Vagina (tissue), 2 donors: ENCODE measurements at regions not wholly inside any gene's neighbourhood (a gene's known extent, or its start where the extent isn't known, plus 50 kb on each side); places are given as distances from the start of the nearest gene placed in this dataset.

Source experiments
- DNase-seq, 2 donors: peaks; one replicate each; pipeline ENCODE4 v3.0.0-alpha.2; 2017; ENCODE audit errors: extremely low spot score in 2 of 2
- H3K27ac ChIP-seq: fragments of 200-600 bp; sonication (generic); one replicate; pipeline ENCODE4 v1.5.1; 2019
- H3K27me3 ChIP-seq: fragments of 200-600 bp; sonication (generic); one replicate; pipeline ENCODE4 v1.5.1; 2019
- H3K36me3 ChIP-seq, 2 donors: fragments of 200-600 bp; sonication (generic); one replicate each; pipeline ENCODE4 v1.5.1; 2017 to 2019
- H3K4me1 ChIP-seq: fragments of 200-600 bp; sonication (generic); one replicate; pipeline ENCODE4 v1.5.1; 2019
- H3K4me3 ChIP-seq, 2 donors: fragments of 200-600 bp; sonication (generic); 1 replicate in 1 of 2; 2 replicates in 1 of 2; pipeline ENCODE4 v1.5.1; 2016 to 2019
- H3K9me3 ChIP-seq: fragments of 200-600 bp; sonication (generic); one replicate; pipeline ENCODE4 v1.5.1; 2019
- CTCF ChIP-seq, 3 experiments: fragments of 450-650 bp in 2 of 3; fragments of 200-600 bp in 1 of 3; sonication (generic) in 1 of 3; IDR thresholded peaks; one replicate each; pipeline ENCODE4 v1.5.1; 2017 to 2019; ENCODE audit warnings: antibody characterized with exemption in 3 of 3, mild to moderate bottlenecking in 2 of 3, moderate library complexity in 2 of 3
- POLR2A ChIP-seq, 2 donors: fragments of 450-650 bp; IDR thresholded peaks; one replicate each; pipeline ENCODE4 v1.6.1; 2017; ENCODE audit warnings: antibody characterized with exemption in 2 of 2, mild to moderate bottlenecking in 2 of 2, moderate library complexity in 2 of 2
- POLR2AphosphoS5 ChIP-seq, 2 donors: sonication (generic); formaldehyde crosslinking; IDR thresholded peaks; one replicate each; pipeline ENCODE4 v1.9.0; 2017; ENCODE audit warnings: antibody characterized with exemption in 2 of 2, mild to moderate bottlenecking in 2 of 2, low read depth in 1 of 2; ENCODE audit not compliant: insufficient read depth in 1 of 2
- intact Hi-C: fragments of 100-400 bp; cut with DNase I; formaldehyde crosslinking; loops from one replicate; pipeline ENCODE4 v1.15.1; 2023

GRCh38 chr20:17798601-17799000 lies 98.8 kb downstream of the BANF2 start:
- Histone ChIP-seq H3K27me3 (no peaks in the 10 kb centered on the region), H3K4me1 (peaks cover 26% of the 10 kb centered on the region), H3K9me3 (no peaks in the 10 kb centered on the region), H3K4me3 (no peak overlapping the region), H3K36me3 (no peaks in the 10 kb centered on the region), H3K27ac (no peak overlapping the region)
- no peak for DNase-seq
- TF ChIP-seq CTCF (IDR thresholded peaks at IDR 0.05) (no peak), POLR2A (IDR thresholded peaks at IDR 0.05) (no peak), POLR2AphosphoS5 (IDR thresholded peaks at IDR 0.05; ENCODE audit: insufficient read depth in 1 of 2, low read depth in 1 of 2) (no peak)
- intact Hi-C loops: loop anchor here (10.0 kb wide), 1 partner anchor 114 kb away; the partner anchor contains the start of gene RRBP1

GRCh38 chr20:17797579-17797978 lies 97.8 kb downstream of the BANF2 start:
- no peak overlapping the region for H3K27ac ChIP-seq
- intact Hi-C loops: loop anchor here (10.0 kb wide), 1 partner anchor 113 kb away; the partner anchor contains the start of gene RRBP1
- DNase-seq: no peak
- H3K4me3 ChIP-seq: no peak overlapping the region
- H3K27me3 ChIP-seq: no peaks in the 10 kb centered on the region
- H3K36me3 ChIP-seq: no peaks in the 10 kb centered on the region
- TF ChIP-seq POLR2AphosphoS5 (IDR thresholded peaks at IDR 0.05; ENCODE audit: insufficient read depth in 1 of 2, low read depth in 1 of 2) (no peak), POLR2A (IDR thresholded peaks at IDR 0.05) (no peak), CTCF (IDR thresholded peaks at IDR 0.05) (no peak)
- H3K4me1 ChIP-seq: peaks cover 26% of the 10 kb centered on the region
- no peaks in the 10 kb centered on the region for H3K9me3 ChIP-seq

- TF ChIP-seq CTCF (IDR thresholded peaks at IDR 0.05): no peak
- no peak for TF ChIP-seq POLR2A (IDR thresholded peaks at IDR 0.05)
- no peak for TF ChIP-seq POLR2AphosphoS5 (IDR thresholded peaks at IDR 0.05; ENCODE audit: insufficient read depth in 1 of 2, low read depth in 1 of 2)
- H3K4me1 ChIP-seq: peaks cover 26% of the 10 kb centered on the region
- no peak overlapping the region for H3K27ac ChIP-seq
- H3K9me3 ChIP-seq: no peaks in the 10 kb centered on the region
- no peaks in the 10 kb centered on the region for H3K27me3 ChIP-seq
- H3K36me3 ChIP-seq: no peaks in the 10 kb centered on the region
- DNase-seq: no peak
- no peak overlapping the region for H3K4me3 ChIP-seq
- intact Hi-C loops: loop anchor here (10.0 kb wide), 1 partner anchor 112 kb away; the partner anchor contains the start of gene RRBP1
These were observed 97.4 kb downstream of the BANF2 start for GRCh38 chr20:17797161-17797560.

- H3K27me3 ChIP-seq: no peaks in the 10 kb centered on the region
- H3K27ac ChIP-seq: peak overlapping the region; percentile 73
- no peaks in the 10 kb centered on the region for H3K36me3 ChIP-seq
- H3K4me3 ChIP-seq: no peak overlapping the region
- peak; percentile 31 to 44 for TF ChIP-seq POLR2AphosphoS5 (IDR thresholded peaks at IDR 0.05; ENCODE audit: insufficient read depth in 1 of 2, low read depth in 1 of 2)
- no peak for TF ChIP-seq CTCF (IDR thresholded peaks at IDR 0.05)
- intact Hi-C loops: loop anchor here (10.0 kb wide), 1 partner anchor 111 kb away; the partner anchor contains the start of gene RRBP1
- peaks cover 26% of the 10 kb centered on the region for H3K4me1 ChIP-seq
- DNase-seq: no peak
- no peaks in the 10 kb centered on the region for H3K9me3 ChIP-seq
These were observed 96.4 kb downstream of the BANF2 start for GRCh38 chr20:17796091-17796563.

GRCh38 chr20:17795501-17796071 lies 95.8 kb downstream of the BANF2 start:
- no peak overlapping the region for H3K4me3 ChIP-seq
- intact Hi-C loops: loop anchor here (10.0 kb wide), 1 partner anchor 111 kb away; the partner anchor contains the start of gene RRBP1
- H3K36me3 ChIP-seq: no peaks in the 10 kb centered on the region
- H3K27ac ChIP-seq: peak overlapping the region; percentile 73
- peaks cover 26% of the 10 kb centered on the region for H3K4me1 ChIP-seq
- H3K27me3 ChIP-seq: no peaks in the 10 kb centered on the region
- TF ChIP-seq POLR2AphosphoS5 (IDR thresholded peaks at IDR 0.05; ENCODE audit: insufficient read depth in 1 of 2, low read depth in 1 of 2): no peak
- no peak for TF ChIP-seq POLR2A (IDR thresholded peaks at IDR 0.05)
- no peak for TF ChIP-seq CTCF (IDR thresholded peaks at IDR 0.05)
- DNase-seq: no peak
- H3K9me3 ChIP-seq: no peaks in the 10 kb centered on the region
